Endothelial cell of umbilical vein (primary cell): ENCODE measurements at regions not wholly inside any gene's neighbourhood (a gene's known extent, or its start where the extent isn't known, plus 50 kb on each side); places are given as distances from the start of the nearest gene placed in this dataset.

ENCODE experiments used
- BruUV-seq: library from RNA; stranded (reverse); fragments of 400-500 nt; replicated peaks from 2 replicates; lab custom pipeline; 2021; lab: Mats Ljungman, UMichigan
- CTCF ChIA-PET: fragments of 300-600, 350-600 bp; sonication (Branson Sonifier 250); formaldehyde crosslinking; loops from one replicate; lab custom pipeline; 2021; ENCODE audit warnings: antibody characterized with exemption, inconsistent platforms; lab: Charles Lee
- POLR2A ChIA-PET: fragments of 300-600, 350-600 bp; sonication (Branson Sonifier 250); formaldehyde crosslinking; loops from one replicate; lab custom pipeline; 2021; ENCODE audit warnings: antibody characterized with exemption, inconsistent platforms; lab: Charles Lee
- DNase-seq: peaks from one replicate; pipeline ENCODE4 v3.0.0-alpha.2; 2011; ENCODE audit warnings: low read depth, low spot score
- FAIRE-seq: peaks from 2 replicates; lab custom pipeline; 2011; peaks lifted over from hg19 to GRCh38; lab: Jason Lieb, UNC
- H2AFZ ChIP-seq: 2 replicates; pipeline ENCODE4 v1.6.0; 2012; ENCODE audit warnings: low read depth, low read length, control low read depth, inconsistent platforms
- H3K27ac ChIP-seq: 2 replicates; pipeline ENCODE4 v1.5.1; 2011; ENCODE audit warnings: low read depth, mild to moderate bottlenecking, control low read depth, low read length, moderate library complexity; ENCODE audit not compliant: insufficient read depth
- H3K27me3 ChIP-seq, 2 experiments: 2 replicates each; pipeline versions ENCODE4 v1.6.0 to v1.6.1; 2011; ENCODE audit warnings: low read length in 2 of 2, mixed read lengths in 1 of 2; ENCODE audit not compliant: control insufficient read depth in 2 of 2, insufficient read depth in 2 of 2
- H3K36me3 ChIP-seq, 2 experiments: 2 replicates in 1 of 2; 3 replicates in 1 of 2; pipeline ENCODE4 v1.5.1; 2011; ENCODE audit warnings: low read length in 2 of 2, mild to moderate bottlenecking in 1 of 2, moderate library complexity in 1 of 2; ENCODE audit not compliant: control insufficient read depth in 2 of 2, insufficient read depth in 2 of 2; ENCODE audit errors: extremely low read depth in 1 of 2
- H3K4me1 ChIP-seq: 3 replicates; pipeline ENCODE4 v1.5.1; 2011; ENCODE audit warnings: mild to moderate bottlenecking, low read length; ENCODE audit not compliant: control insufficient read depth, insufficient read depth; ENCODE audit errors: extremely low read depth
- H3K4me2 ChIP-seq: 2 replicates; pipeline ENCODE4 v1.6.1; 2011; ENCODE audit warnings: low read length, control low read depth, mixed read lengths; ENCODE audit not compliant: insufficient read depth
- H3K4me3 ChIP-seq, 3 experiments: fragments of 200-600 bp in 1 of 3; sonication (generic), shearing (Covaris generic) in 1 of 3; replicated peaks in 1 of 3; 2 replicates each; pipeline ENCODE4 v1.5.1; 2011 to 2016; ENCODE audit warnings: control low read depth in 3 of 3, low read length in 3 of 3, mild to moderate bottlenecking in 2 of 3, inconsistent platforms in 1 of 3, low read depth in 1 of 3, moderate library complexity in 1 of 3; ENCODE audit not compliant: insufficient read depth in 1 of 3
- H3K79me2 ChIP-seq: 2 replicates; pipeline ENCODE4 v1.6.0; 2012; ENCODE audit warnings: low read length, inconsistent platforms; ENCODE audit not compliant: control insufficient read depth, insufficient read depth
- H3K9ac ChIP-seq: replicated peaks from 2 replicates; pipeline ENCODE3; 2011; ENCODE audit warnings: low read length, control low read depth; ENCODE audit not compliant: insufficient read depth; ENCODE audit errors: extremely low read depth
- H3K9me1 ChIP-seq: replicated peaks from 3 replicates; pipeline ENCODE4 v1.6.0; 2011; ENCODE audit warnings: mild to moderate bottlenecking, low read length; ENCODE audit not compliant: control insufficient read depth, insufficient read depth; ENCODE audit errors: extremely low read depth
- H3K9me3 ChIP-seq: replicated peaks from 2 replicates; pipeline ENCODE4 v1.5.1; 2012; ENCODE audit warnings: low read length, inconsistent platforms; ENCODE audit not compliant: control insufficient read depth, insufficient read depth
- H4K20me1 ChIP-seq: replicated peaks from 2 replicates; pipeline ENCODE3; 2011; ENCODE audit warnings: mild to moderate bottlenecking, low read length; ENCODE audit not compliant: control insufficient read depth, insufficient read depth; ENCODE audit errors: extremely low read depth
- EZH2 ChIP-seq: IDR thresholded peaks from 2 replicates; pipeline ENCODE4 v1.6.1; 2012; ENCODE audit warnings: borderline replicate concordance, low read depth, mild to moderate bottlenecking, moderate library complexity, low read length, inconsistent platforms; ENCODE audit not compliant: severe bottlenecking
- FOS ChIP-seq: IDR thresholded peaks from 2 replicates; pipeline ENCODE4 v1.6.1; 2011; ENCODE audit warnings: mild to moderate bottlenecking, low read length, moderate library complexity, borderline replicate concordance; ENCODE audit not compliant: insufficient read depth
- GATA2 ChIP-seq: IDR thresholded peaks from 2 replicates; pipeline ENCODE4 v1.7.0; 2011; ENCODE audit warnings: low read depth, mild to moderate bottlenecking, moderate library complexity, mixed read lengths, low read length; ENCODE audit not compliant: insufficient read length, insufficient read depth
- JUN ChIP-seq: IDR thresholded peaks from 2 replicates; pipeline ENCODE4 v1.6.1; 2011; ENCODE audit warnings: borderline replicate concordance, low read depth; ENCODE audit not compliant: insufficient read length, insufficient read depth
- MYC ChIP-seq: IDR thresholded peaks from one replicate; pipeline ENCODE4 v1.6.1; 2011; ENCODE audit warnings: mild to moderate bottlenecking, low read depth, low read length
- POLR2A ChIP-seq: IDR thresholded peaks from 2 replicates; pipeline ENCODE4 v1.6.1; 2012; ENCODE audit warnings: low read depth, mild to moderate bottlenecking, control low read depth, low read length
- POLR2AphosphoS5 ChIP-seq: IDR thresholded peaks from 2 replicates; pipeline ENCODE4 v1.6.1; 2012; ENCODE audit warnings: low read depth, mild to moderate bottlenecking, control low read depth, low read length, moderate library complexity; ENCODE audit not compliant: insufficient read depth
- dilution Hi-C: fragments of 300-500 bp; cut with MboI; formaldehyde crosslinking; loops from one replicate; pipeline ENCODE4 v1.15.0; 2019; ENCODE audit warnings: low sequenced_read_pairs; ENCODE audit not compliant: extremely low pct_ligation_motif_present
- intact Hi-C: fragments of 100-400 bp; cut with micrococcal nuclease; formaldehyde crosslinking; loops from one replicate; pipeline ENCODE4 v1.10.0; 2022
- TF ChIP-seq, protein P1 (sequence below), 2 donors: IDR thresholded peaks; 1 replicate in 1 of 2; 2 replicates in 1 of 2; pipeline ENCODE4 v1.5.1; 2011; ENCODE audit warnings: low read length in 2 of 2, mild to moderate bottlenecking in 2 of 2, moderate library complexity in 2 of 2, control low read depth in 1 of 2, inconsistent platforms in 1 of 2, low read depth in 1 of 2; ENCODE audit not compliant: insufficient read depth in 1 of 2; ENCODE audit errors: extremely low read depth in 1 of 2
- TF ChIP-seq, protein P2 (sequence below): IDR thresholded peaks from 2 replicates; pipeline ENCODE4 v1.6.1; 2011; ENCODE audit not compliant: insufficient read depth, insufficient read length

DNA sequence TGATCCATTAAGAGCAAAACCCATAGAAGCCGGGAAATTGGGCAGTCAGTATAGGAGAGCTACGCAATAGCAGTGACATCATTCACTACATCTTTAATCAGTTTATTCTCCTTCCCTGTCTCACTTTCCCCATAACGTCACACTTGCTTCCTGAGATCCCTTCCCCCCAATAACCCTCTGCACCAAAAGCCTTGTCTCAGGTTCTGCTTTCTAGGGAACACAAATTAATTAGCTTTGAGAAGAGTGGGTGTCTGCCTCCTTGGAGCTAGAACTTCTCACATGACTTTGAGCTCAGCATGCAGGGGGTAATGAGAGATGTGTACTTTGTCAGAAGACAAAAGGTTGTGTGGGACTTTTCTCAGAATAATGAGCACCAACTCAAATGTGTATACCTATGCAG, 128.3 kb upstream of the MAOA start:
- intact Hi-C loops = no loop called here
- FAIRE-seq (no peak), DNase-seq (no peak)
- H3K4me1 ChIP-seq = no peaks in the 10 kb centered on the region
- H4K20me1 ChIP-seq = no peaks in the 10 kb centered on the region
- H3K4me2 ChIP-seq = no peak overlapping the region
- no peaks in the 10 kb centered on the region for H3K79me2 ChIP-seq
- dilution Hi-C loops = no loop called here
- no peaks in the 10 kb centered on the region for H3K9me1 ChIP-seq
- BruUV-seq = no TSS peak
- no peaks in the 10 kb centered on the region for H3K9me3 ChIP-seq
- TF ChIP-seq POLR2AphosphoS5 = no peak
- ChIA-PET CTCF (no interaction called here), POLR2A (no interaction called here)
- no peaks in the 10 kb centered on the region for H3K36me3 ChIP-seq
- no peak overlapping the region for H3K4me3 ChIP-seq
- H3K9ac ChIP-seq = no peak overlapping the region
- no peak overlapping the region for H3K27ac ChIP-seq
- no peak overlapping the region for H2AFZ ChIP-seq
- no peaks in the 10 kb centered on the region for H3K27me3 ChIP-seq

- no TSS peak for BruUV-seq
- Histone ChIP-seq H3K79me2 (no peaks in the 10 kb centered on the region), H3K9ac (no peak overlapping the region), H4K20me1 (no peaks in the 10 kb centered on the region), H3K4me2 (no peak overlapping the region), H3K27ac (no peak overlapping the region), H3K4me1 (no peaks in the 10 kb centered on the region), H3K27me3 (no peaks in the 10 kb centered on the region), H3K9me3 (no peaks in the 10 kb centered on the region), H3K9me1 (no peaks in the 10 kb centered on the region), H2AFZ (no peak overlapping the region), H3K36me3 (no peaks in the 10 kb centered on the region), H3K4me3 (no peak overlapping the region)
- dilution Hi-C loops = no loop called here
- FAIRE-seq (no peak), DNase-seq (no peak)
- TF ChIP-seq JUN (no peak), POLR2AphosphoS5 (no peak), POLR2A (no peak), FOS (no peak), GATA2 (no peak), MYC (no peak), EZH2 (no peak)
- TF ChIP-seq, protein P1, sequence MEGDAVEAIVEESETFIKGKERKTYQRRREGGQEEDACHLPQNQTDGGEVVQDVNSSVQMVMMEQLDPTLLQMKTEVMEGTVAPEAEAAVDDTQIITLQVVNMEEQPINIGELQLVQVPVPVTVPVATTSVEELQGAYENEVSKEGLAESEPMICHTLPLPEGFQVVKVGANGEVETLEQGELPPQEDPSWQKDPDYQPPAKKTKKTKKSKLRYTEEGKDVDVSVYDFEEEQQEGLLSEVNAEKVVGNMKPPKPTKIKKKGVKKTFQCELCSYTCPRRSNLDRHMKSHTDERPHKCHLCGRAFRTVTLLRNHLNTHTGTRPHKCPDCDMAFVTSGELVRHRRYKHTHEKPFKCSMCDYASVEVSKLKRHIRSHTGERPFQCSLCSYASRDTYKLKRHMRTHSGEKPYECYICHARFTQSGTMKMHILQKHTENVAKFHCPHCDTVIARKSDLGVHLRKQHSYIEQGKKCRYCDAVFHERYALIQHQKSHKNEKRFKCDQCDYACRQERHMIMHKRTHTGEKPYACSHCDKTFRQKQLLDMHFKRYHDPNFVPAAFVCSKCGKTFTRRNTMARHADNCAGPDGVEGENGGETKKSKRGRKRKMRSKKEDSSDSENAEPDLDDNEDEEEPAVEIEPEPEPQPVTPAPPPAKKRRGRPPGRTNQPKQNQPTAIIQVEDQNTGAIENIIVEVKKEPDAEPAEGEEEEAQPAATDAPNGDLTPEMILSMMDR (IDR thresholded peaks at IDR 0.05; ENCODE audit: extremely low read depth in 1 of 2, insufficient read depth in 1 of 2, low read depth in 1 of 2, low read length in 2 of 2) = no peak
- TF ChIP-seq, protein P2, sequence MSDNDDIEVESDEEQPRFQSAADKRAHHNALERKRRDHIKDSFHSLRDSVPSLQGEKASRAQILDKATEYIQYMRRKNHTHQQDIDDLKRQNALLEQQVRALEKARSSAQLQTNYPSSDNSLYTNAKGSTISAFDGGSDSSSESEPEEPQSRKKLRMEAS = no peak
- intact Hi-C loops = no loop called here
- ChIA-PET CTCF (no interaction called here), POLR2A (no interaction called here)
These were observed 125.3 kb upstream of the MAOA start for GRCh38 chrX:43530837-43531236.
